Neural progenitor cell (in vitro differentiated cells): ENCODE measurements at regions not wholly inside any gene's neighbourhood (a gene's known extent, or its start where the extent isn't known, plus 50 kb on each side); places are given as distances from the start of the nearest gene placed in this dataset.

Source experiments
- DNase-seq: peaks from one replicate; pipeline ENCODE4 v3.0.0-alpha.2; 2016; ENCODE audit warnings: low spot score
- H2AFZ ChIP-seq: fragments of 200-600 bp; sonication (generic); replicated peaks from 2 replicates; pipeline ENCODE4 v1.6.1; 2016; ENCODE audit warnings: antibody characterized with exemption
- H3F3A ChIP-seq: fragments of 200-600 bp; sonication (generic); 2 replicates; pipeline ENCODE4 v1.6.1; 2016; ENCODE audit warnings: antibody characterized with exemption, low read depth
- H3K27ac ChIP-seq: fragments of 200-600 bp; sonication (generic); 2 replicates; pipeline ENCODE4 v1.5.1; 2016; ENCODE audit warnings: mild to moderate bottlenecking
- H3K27me3 ChIP-seq: fragments of 200-600 bp; sonication (generic); 2 replicates; pipeline ENCODE4 v1.6.1; 2016; ENCODE audit warnings: mild to moderate bottlenecking, moderate library complexity
- H3K36me3 ChIP-seq: fragments of 200-600 bp; sonication (generic); 2 replicates; pipeline ENCODE4 v1.5.1; 2016
- H3K4me1 ChIP-seq: fragments of 200-600 bp; sonication (generic); 2 replicates; pipeline ENCODE4 v1.6.1; 2016; ENCODE audit warnings: mixed run types
- H3K4me2 ChIP-seq: fragments of 200-600 bp; sonication (generic); 2 replicates; pipeline ENCODE4 v1.6.1; 2016
- H3K4me3 ChIP-seq: fragments of 200-600 bp; sonication (generic); 2 replicates; pipeline ENCODE4 v1.5.1; 2016
- H3K79me2 ChIP-seq: fragments of 200-600 bp; sonication (generic); 2 replicates; pipeline ENCODE4 v1.6.1; 2016; ENCODE audit warnings: low read depth
- H3K9ac ChIP-seq: fragments of 200-600 bp; sonication (generic); 2 replicates; pipeline ENCODE4 v1.6.1; 2016
- H3K9me3 ChIP-seq: fragments of 200-600 bp; sonication (generic); 2 replicates; pipeline ENCODE4 v1.5.1; 2016; ENCODE audit warnings: low read depth
- H4K20me1 ChIP-seq: fragments of 200-600 bp; sonication (generic); 2 replicates; pipeline ENCODE4 v1.6.1; 2016; ENCODE audit warnings: low read depth
- H3K27ac Mint-ChIP-seq: 3 replicates; pipeline ENCODE4 v1.8.0; 2021; ENCODE audit warnings: mixed read lengths
- H3K27me3 Mint-ChIP-seq: 2 replicates; pipeline ENCODE4 v1.8.0; 2022; ENCODE audit warnings: low read depth, mild to moderate bottlenecking, inconsistent platforms, moderate library complexity, mixed read lengths; ENCODE audit not compliant: insufficient read depth
- H3K36me3 Mint-ChIP-seq: 3 replicates; pipeline ENCODE4 v1.8.0; 2021; ENCODE audit warnings: mixed read lengths
- H3K4me1 Mint-ChIP-seq: 3 replicates; pipeline ENCODE4 v1.8.0; 2021; ENCODE audit warnings: mixed read lengths
- H3K4me3 Mint-ChIP-seq: 3 replicates; pipeline ENCODE4 v1.8.0; 2021; ENCODE audit warnings: mild to moderate bottlenecking, moderate library complexity, mixed read lengths
- H3K9me3 Mint-ChIP-seq: 3 replicates; pipeline ENCODE4 v1.8.0; 2020; ENCODE audit warnings: mixed read lengths
- EZH2 ChIP-seq: fragments of 200-600 bp; sonication (generic); IDR thresholded peaks from 2 replicates; pipeline ENCODE4 v1.6.1; 2017; ENCODE audit warnings: antibody characterized with exemption, mild to moderate bottlenecking, moderate library complexity
- EZH2phosphoT487 ChIP-seq: fragments of 200-600 bp; sonication (generic); IDR thresholded peaks from 2 replicates; pipeline ENCODE4 v1.6.1; 2017; ENCODE audit warnings: antibody characterized with exemption
- TF ChIP-seq, protein P1 (sequence below): fragments of 200-600 bp; sonication (generic); IDR thresholded peaks from 2 replicates; pipeline ENCODE4 v1.5.1; 2017; ENCODE audit warnings: antibody characterized with exemption, mild to moderate bottlenecking

DNA sequence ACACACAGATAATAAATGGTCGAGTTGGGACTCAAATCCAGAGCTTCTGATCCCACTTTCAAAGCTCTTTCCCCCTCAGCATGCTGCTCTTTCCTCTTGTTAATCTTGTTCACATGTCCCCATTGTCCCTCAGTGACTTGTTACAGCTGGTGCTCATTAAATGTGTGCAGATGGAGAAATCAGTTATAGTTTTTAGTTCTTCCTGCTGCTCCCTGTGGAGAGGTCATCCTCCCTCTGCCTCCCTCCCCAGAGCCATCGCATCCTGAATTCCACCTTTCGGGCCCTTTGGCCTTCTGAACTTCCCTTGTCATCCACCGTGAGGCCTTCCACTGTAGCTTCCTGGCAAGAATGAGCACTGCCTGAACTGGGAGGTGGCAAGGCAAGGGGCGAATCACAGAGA lies 179.6 kb downstream of the WSCD1 start:
- H4K20me1 ChIP-seq, result no peaks in the 10 kb centered on the region
- no peaks in the 10 kb centered on the region for H3K36me3 ChIP-seq
- no peaks in the 10 kb centered on the region for H3F3A ChIP-seq
- no peaks in the 10 kb centered on the region for H3K27me3 ChIP-seq
- H3K9ac ChIP-seq, result no peak overlapping the region
- H3K27ac ChIP-seq, result no peak overlapping the region
- Mint-ChIP-seq H3K36me3 (no peaks in the 10 kb centered on the region), H3K27me3 (peaks cover 7% of the 10 kb centered on the region), H3K4me3 (no peak overlapping the region), H3K4me1 (peaks cover 16% of the 10 kb centered on the region), H3K9me3 (no peaks in the 10 kb centered on the region), H3K27ac (no peak overlapping the region)
- no peak overlapping the region for H3K4me3 ChIP-seq
- H3K9me3 ChIP-seq, result no peaks in the 10 kb centered on the region
- no peaks in the 10 kb centered on the region for H3K4me1 ChIP-seq
- TF ChIP-seq, protein P1, sequence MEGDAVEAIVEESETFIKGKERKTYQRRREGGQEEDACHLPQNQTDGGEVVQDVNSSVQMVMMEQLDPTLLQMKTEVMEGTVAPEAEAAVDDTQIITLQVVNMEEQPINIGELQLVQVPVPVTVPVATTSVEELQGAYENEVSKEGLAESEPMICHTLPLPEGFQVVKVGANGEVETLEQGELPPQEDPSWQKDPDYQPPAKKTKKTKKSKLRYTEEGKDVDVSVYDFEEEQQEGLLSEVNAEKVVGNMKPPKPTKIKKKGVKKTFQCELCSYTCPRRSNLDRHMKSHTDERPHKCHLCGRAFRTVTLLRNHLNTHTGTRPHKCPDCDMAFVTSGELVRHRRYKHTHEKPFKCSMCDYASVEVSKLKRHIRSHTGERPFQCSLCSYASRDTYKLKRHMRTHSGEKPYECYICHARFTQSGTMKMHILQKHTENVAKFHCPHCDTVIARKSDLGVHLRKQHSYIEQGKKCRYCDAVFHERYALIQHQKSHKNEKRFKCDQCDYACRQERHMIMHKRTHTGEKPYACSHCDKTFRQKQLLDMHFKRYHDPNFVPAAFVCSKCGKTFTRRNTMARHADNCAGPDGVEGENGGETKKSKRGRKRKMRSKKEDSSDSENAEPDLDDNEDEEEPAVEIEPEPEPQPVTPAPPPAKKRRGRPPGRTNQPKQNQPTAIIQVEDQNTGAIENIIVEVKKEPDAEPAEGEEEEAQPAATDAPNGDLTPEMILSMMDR, result no peak
- TF ChIP-seq EZH2phosphoT487 (no peak), EZH2 (no peak)
- no peaks in the 10 kb centered on the region for H3K79me2 ChIP-seq
- no peak overlapping the region for H2AFZ ChIP-seq
- H3K4me2 ChIP-seq, result no peak overlapping the region
- no peak for DNase-seq

GRCh38 chr17:6248061-6248460 lies 177.9 kb downstream of the WSCD1 start:
- no peaks in the 10 kb centered on the region for H3K27me3 ChIP-seq
- H3K9ac ChIP-seq, result no peak overlapping the region
- TF ChIP-seq EZH2phosphoT487, result no peak
- TF ChIP-seq, protein P1, result no peak
- TF ChIP-seq EZH2, result no peak
- H3K4me3 Mint-ChIP-seq, result no peak overlapping the region
- no peaks in the 10 kb centered on the region for H3K79me2 ChIP-seq
- H3K4me2 ChIP-seq, result no peak overlapping the region
- H3K4me3 ChIP-seq, result no peak overlapping the region
- H4K20me1 ChIP-seq, result no peaks in the 10 kb centered on the region
- no peaks in the 10 kb centered on the region for H3K36me3 ChIP-seq
- no peaks in the 10 kb centered on the region for H3K9me3 ChIP-seq
- H3F3A ChIP-seq, result no peaks in the 10 kb centered on the region
- H3K9me3 Mint-ChIP-seq, result no peaks in the 10 kb centered on the region
- H3K27me3 Mint-ChIP-seq, result peaks cover 10% of the 10 kb centered on the region
- H3K27ac ChIP-seq, result no peak overlapping the region
- H3K27ac Mint-ChIP-seq, result no peak overlapping the region
- no peak for DNase-seq
- no peak overlapping the region for H2AFZ ChIP-seq
- H3K4me1 Mint-ChIP-seq, result peaks cover 17% of the 10 kb centered on the region
- no peaks in the 10 kb centered on the region for H3K36me3 Mint-ChIP-seq
- no peaks in the 10 kb centered on the region for H3K4me1 ChIP-seq

DNA sequence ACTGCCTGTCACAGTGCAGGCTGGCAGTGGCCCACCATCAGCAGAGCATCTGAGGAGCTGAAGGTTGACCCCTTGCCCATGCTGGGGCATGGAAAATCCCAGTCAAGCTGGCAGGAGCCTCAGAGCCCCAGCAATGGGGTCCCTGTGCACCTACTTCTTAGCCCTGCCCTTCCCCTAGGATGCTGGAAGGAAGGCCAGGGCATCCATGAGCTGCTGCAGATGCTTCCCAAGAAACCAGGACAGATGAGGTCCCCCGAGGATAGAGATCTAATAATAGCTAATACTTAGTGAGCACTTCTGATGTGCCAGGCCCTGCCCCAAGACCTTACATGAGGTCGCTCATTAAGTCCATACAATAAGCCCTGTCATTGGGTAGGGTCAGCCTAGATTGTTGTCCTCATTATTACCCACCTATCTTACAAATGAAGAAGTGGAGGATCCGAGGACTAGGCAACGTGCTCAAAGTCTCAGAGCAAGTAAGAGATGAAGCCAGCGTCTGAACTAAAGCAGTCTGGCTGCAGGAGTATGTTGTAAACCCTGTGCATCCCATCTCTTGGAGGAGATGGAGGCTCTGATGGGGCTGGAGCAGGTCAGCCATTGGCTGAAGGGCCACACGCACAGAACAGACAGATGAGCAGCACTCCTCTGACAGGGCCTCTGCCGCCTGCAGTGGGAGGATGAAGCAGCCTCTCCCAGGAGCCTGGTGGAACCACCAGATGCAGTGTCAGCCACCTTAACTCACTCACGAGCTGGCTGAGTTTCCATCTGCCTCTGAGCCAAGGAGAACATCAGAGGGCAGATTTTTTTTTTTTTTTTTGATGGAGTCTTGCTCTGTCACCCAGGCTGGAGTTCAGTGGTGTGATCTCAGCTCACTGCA lies 175.4 kb downstream of the WSCD1 start:
- TF ChIP-seq EZH2phosphoT487, result no peak
- TF ChIP-seq, protein P1, result no peak
- TF ChIP-seq EZH2, result no peak
- no peak overlapping the region for H3K9ac ChIP-seq
- H3K27me3 ChIP-seq, result no peaks in the 10 kb centered on the region
- no peak overlapping the region for H3K27ac ChIP-seq
- H3K27me3 Mint-ChIP-seq, result peaks cover 17% of the 10 kb centered on the region
- H3K4me3 ChIP-seq, result no peak overlapping the region
- H3K36me3 Mint-ChIP-seq, result no peaks in the 10 kb centered on the region
- no peaks in the 10 kb centered on the region for H3K79me2 ChIP-seq
- H3K4me1 ChIP-seq, result no peaks in the 10 kb centered on the region
- H3F3A ChIP-seq, result no peaks in the 10 kb centered on the region
- H3K9me3 Mint-ChIP-seq, result no peaks in the 10 kb centered on the region
- no peaks in the 10 kb centered on the region for H3K9me3 ChIP-seq
- H3K27ac Mint-ChIP-seq, result no peak overlapping the region
- H4K20me1 ChIP-seq, result no peaks in the 10 kb centered on the region
- no peak for DNase-seq
- H3K36me3 ChIP-seq, result no peaks in the 10 kb centered on the region
- H2AFZ ChIP-seq, result no peak overlapping the region
- H3K4me2 ChIP-seq, result no peak overlapping the region
- H3K4me3 Mint-ChIP-seq, result no peak overlapping the region
- peaks cover 12% of the 10 kb centered on the region for H3K4me1 Mint-ChIP-seq
